ENCODE measurements at regions not wholly inside any gene's neighbourhood (a gene's known extent, or its start where the extent isn't known, plus 50 kb on each side); places are given as distances from the start of the nearest gene placed in this dataset.

DNA sequence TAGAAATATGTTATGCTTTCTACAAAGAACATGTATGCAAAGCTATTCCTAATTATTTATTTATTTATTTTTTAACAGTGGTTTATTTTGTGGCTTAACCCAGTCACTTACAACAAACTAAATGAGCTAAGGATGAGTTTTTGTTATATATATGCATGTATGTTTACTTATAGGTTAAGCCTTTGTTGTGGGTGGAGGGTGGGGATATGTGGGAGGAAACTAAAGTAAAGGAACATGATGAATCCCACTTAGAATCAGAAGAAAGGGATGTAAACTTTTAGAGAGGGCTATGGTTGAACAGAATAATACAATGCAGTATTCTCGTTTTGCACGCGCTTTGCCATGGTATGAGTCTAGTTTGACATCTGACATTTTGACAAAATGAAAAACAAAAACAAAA lies 321.0 kb upstream of the RUNX1 start:
- TF ChIP-seq GATA1 (IDR thresholded peaks at IDR 0.05; ENCODE audit: low read depth, low read length) = no peak
- TF ChIP-seq POLR2A (IDR thresholded peaks at IDR 0.05; ENCODE audit: low read length) = no peak

DNA sequence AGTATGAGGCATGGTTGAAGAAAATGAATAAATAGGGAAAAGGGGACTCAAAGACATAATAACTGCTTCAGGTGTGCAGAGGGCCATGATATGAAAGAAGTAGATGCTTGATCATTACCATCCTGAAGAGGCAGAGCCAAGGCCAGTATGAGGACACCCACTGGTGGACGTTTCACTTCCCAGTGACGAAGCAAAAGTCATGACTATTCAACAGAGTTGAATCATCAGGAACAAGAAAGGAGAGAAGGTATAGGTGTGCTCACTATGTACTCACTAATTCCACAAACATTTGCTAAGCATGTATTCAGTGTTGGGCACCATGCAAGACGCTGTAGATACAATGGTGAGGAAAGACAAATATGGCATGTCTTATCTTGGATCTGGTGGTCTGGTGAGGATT lies 319.2 kb upstream of the RUNX1 start:
- DNase-seq = peak in 1 of 2 experiments; percentile 1
- TF ChIP-seq POLR2A (IDR thresholded peaks at IDR 0.05; ENCODE audit: low read length) (no peak), GATA1 (IDR thresholded peaks at IDR 0.05; ENCODE audit: low read depth, low read length) (no peak)

More for the DNA sequence above, 321.0 kb upstream of the RUNX1 start:
- DNase-seq = no peak

DNA sequence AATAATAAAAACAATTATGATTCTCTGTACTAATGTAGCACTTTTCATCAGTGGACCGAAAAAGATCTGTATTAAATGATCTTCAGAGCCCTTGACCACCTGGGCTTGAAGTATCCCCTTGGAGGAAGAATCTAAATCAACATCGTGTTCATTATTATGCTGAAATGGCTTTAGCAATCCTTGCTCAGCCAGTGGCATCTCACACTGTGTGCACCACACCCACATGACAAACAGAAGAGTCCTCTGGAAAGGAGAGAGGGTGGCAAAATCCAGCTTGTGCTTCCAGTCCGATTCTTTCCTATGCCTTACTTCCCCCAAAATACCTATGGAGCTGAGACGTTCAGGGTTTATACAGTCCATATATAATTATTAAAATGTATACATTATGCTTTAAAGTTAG lies 318.5 kb upstream of the RUNX1 start:
- no peak for TF ChIP-seq POLR2A (IDR thresholded peaks at IDR 0.05; ENCODE audit: low read length)
- TF ChIP-seq GATA1 (IDR thresholded peaks at IDR 0.05; ENCODE audit: low read depth, low read length) = no peak
- no peak for DNase-seq

DNA sequence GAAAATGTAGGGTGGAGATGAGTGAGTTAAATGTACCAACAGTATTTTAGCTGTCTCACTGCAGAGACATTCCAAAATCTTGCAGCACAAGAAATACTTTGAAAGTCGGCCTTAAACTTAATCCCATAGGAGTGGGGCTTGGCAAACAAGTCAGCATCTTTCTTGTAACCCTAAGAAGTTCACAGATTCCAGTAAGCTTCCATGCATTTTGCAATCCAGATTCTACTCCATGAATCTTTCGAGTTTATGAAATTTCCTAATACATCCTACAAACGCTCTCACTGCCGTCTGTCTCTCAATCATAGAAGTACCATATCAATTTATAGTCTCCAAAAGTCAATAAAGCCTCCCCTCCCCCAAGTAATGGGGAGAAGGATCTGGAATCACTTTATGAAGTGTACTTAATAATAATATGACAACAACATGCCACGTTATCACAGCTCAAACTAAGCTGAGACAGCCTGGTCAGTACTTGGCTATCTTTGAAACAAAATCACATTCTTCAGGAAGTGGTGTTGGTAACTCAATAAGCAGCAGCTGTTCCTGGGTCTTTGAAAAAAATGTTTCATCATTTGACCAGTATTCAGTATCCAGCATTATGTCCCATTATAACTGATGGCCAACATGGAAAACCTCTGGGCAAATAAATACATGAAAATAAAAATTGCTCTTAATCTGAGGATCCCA lies 317.4 kb upstream of the RUNX1 start:
- TF ChIP-seq POLR2A (IDR thresholded peaks at IDR 0.05; ENCODE audit: low read length) (no peak), GATA1 (IDR thresholded peaks at IDR 0.05; ENCODE audit: low read depth, low read length) (no peak)
- no peak for DNase-seq

DNA sequence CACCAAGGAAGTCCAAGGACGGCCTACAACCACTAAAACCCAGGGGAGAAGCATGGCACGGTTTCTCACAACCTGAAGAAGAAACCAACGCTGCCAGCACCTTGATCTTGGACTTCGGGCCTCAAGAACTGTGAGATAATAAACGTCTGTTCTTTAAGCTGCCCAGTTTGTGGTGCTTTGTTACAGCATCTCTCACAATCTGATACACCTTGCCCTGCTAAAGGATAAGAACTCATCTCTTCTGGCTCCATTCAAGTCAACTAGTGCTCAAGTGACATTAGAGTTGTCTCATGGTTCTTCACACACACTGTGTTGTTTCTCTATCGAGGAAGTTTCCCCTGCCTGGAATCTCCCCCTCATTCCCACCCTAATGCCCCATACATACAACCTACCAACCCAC lies 314.4 kb upstream of the RUNX1 start:
- no peak for DNase-seq
- no peak for TF ChIP-seq POLR2A (IDR thresholded peaks at IDR 0.05; ENCODE audit: low read length)

DNA sequence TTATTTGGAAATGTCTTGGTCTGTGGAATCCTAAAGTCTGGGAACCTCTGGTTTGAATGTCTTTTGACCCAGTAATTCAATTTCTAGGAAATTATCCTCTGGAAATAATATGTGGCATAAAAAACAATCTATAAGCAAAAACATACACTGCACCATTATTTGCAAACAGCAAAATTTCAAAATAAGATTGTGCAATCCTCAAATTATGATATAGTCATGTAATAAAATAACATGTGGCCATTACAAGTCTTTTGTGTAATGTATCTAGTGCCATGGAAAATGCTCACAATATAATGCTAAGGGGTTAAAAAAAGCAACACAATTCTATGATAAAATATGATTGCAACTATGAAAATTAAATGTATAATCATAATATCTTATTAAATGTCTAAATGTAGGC lies 312.9 kb upstream of the RUNX1 start:
- no peak for DNase-seq
- TF ChIP-seq GATA1 (IDR thresholded peaks at IDR 0.05; ENCODE audit: low read depth, low read length) (no peak), POLR2A (IDR thresholded peaks at IDR 0.05; ENCODE audit: low read length) (no peak)

DNA sequence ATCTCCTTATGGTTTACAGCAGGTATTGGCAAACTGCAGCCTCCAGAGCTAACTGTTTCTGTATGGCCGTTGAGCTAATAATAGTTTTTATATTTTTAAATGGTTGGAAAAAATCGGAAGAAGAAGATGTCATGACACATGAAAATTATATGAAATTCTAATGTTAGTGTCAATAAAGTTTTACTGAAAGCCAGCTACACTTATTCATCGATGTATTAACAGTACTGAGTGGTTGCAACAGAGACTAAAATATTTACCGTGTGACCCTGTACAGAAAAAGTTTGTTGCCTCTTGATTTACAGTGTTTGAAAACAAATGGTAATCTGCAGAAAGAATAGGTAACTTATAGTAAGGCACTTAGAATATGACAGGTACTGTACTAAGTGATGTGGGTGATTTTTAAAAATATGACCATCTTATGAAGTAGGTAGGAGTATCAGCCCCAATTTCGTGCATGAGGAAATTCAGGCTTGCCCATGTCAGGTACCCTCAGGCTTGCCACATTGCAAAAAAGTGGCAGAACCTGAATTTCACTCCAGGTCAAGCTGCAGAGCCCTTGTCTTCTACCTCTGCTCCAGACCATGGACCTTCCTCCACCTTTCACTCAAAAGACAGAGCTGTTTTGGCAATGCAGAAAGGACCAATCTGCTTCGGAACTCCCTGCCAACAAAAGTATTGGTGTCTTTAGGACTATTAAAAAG lies 311.9 kb upstream of the RUNX1 start:
- no peak for DNase-seq
- no peak for TF ChIP-seq POLR2A (IDR thresholded peaks at IDR 0.05; ENCODE audit: low read length)
- no peak for TF ChIP-seq GATA1 (IDR thresholded peaks at IDR 0.05; ENCODE audit: low read depth, low read length)

DNA sequence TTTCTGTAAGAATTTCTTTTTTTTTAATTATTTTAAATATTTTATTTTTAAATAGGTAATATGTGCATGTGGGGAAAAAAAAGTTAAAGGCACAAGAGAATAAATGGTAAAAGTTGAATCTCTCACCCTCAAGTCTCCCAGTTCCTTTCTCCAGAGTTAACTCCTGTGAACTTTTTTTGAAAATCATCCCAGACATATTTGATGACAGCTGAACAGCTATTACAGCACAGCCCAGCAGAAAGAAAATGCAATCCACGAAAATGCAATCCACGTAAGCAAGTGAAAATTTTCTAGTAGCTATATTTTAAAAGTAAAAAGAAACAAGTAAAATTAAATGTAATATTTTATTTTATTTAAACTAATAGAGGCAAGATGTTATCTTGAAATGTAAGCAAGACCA lies 310.0 kb upstream of the RUNX1 start:
- TF ChIP-seq POLR2A (IDR thresholded peaks at IDR 0.05; ENCODE audit: low read length) (no peak), GATA1 (IDR thresholded peaks at IDR 0.05; ENCODE audit: low read depth, low read length) (no peak)
- DNase-seq = no peak

DNA sequence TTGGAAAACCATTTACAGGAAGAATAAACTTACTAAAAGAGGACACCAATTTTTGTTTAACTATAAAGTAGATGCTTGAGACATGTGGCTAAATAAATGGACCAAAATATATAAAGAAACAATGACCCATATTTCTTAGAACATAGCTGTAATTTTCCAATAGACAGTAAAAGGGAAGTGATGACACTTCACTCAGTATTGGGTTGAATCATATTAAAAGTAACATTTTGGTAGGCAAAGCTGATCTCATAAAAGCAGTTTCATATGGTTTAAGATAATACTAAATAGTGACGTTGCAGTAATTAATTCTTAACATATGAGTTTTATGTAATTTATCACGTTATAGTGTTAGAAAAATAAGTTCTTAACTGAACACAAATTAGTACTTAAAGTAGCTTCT lies 308.9 kb upstream of the RUNX1 start:
- no peak for DNase-seq
- TF ChIP-seq GATA1 (IDR thresholded peaks at IDR 0.05; ENCODE audit: low read depth, low read length) = no peak
- TF ChIP-seq POLR2A (IDR thresholded peaks at IDR 0.05; ENCODE audit: low read length) = no peak

DNA sequence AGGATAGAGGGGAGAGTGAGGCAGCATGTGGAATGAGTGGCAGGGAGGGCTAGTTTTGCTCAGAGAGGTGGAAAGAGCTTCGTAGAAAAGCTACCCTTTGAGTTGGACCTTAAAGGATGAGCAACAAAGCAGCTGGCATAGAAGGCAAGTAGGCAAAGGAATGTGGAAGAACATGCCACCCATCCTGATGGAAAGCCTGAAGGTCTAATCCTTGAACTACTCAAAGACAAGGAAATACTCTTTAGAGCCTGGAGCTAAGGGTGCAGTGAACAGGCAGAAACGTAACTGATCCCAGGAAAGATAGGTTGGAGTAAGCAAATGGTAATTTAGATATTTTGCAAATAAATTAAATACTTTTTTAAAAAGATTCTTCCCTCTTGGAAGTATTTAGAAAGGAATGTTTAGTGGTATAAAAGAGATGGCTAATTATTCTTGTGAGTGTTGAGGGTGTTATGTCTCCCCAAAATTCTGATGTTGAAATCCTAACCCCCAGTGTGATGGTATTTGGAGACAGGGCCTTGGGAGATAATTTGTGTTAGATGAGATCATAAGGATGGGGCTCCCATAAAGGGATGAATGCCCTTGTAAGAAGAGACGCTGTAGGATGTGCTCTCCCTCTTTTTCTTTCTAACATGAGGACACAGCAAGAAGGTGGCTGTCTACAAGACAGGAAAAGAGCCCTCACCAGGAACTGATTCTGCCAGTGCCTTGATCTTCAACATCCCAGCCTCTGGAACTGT lies 308.1 kb upstream of the RUNX1 start:
- no peak for DNase-seq
- TF ChIP-seq POLR2A (IDR thresholded peaks at IDR 0.05; ENCODE audit: low read length) = no peak
- no peak for TF ChIP-seq GATA1 (IDR thresholded peaks at IDR 0.05; ENCODE audit: low read depth, low read length)

DNA sequence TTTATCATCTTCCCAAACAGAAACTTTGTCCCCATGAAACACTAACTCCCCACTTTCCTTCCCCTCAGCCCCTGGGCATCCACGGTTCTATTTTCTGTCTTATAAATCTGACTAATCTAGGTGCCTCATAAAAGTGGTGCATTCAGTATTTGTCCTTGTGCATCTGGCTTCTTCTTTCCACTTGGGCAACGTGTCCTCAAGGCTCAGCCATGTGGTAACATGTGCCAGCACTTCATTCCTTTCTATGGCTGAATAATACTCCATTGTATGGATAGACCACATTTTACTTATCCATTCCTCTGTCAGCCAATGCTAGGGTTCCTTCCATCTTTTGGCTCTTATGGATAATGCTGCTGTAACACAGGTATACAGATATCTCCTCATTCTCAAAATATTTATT lies 305.0 kb upstream of the RUNX1 start:
- TF ChIP-seq POLR2A (IDR thresholded peaks at IDR 0.05; ENCODE audit: low read length) (no peak), GATA1 (IDR thresholded peaks at IDR 0.05; ENCODE audit: low read depth, low read length) (no peak)
- no peak for DNase-seq

DNA sequence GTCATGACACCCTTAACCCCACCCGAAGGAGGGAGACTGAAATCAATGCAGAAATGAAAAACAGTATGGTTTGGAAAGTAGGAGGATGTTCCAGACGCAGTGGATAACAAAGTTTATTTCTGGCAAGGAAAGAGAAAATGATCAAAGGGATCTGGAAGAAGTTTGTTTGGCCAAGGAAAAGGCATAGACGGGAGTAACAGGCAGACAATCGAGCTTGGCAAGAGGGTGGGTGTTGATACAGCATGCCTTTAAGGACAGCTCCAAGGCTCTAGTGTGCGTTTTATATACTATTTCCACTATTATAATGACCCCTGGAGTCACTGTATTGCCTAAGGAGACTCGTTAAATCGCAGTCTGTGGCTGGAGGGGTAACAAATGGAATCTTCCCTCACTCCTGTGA lies 303.7 kb upstream of the RUNX1 start:
- no peak for DNase-seq
- no peak for TF ChIP-seq POLR2A (IDR thresholded peaks at IDR 0.05; ENCODE audit: low read length)
- no peak for TF ChIP-seq GATA1 (IDR thresholded peaks at IDR 0.05; ENCODE audit: low read depth, low read length)

DNA sequence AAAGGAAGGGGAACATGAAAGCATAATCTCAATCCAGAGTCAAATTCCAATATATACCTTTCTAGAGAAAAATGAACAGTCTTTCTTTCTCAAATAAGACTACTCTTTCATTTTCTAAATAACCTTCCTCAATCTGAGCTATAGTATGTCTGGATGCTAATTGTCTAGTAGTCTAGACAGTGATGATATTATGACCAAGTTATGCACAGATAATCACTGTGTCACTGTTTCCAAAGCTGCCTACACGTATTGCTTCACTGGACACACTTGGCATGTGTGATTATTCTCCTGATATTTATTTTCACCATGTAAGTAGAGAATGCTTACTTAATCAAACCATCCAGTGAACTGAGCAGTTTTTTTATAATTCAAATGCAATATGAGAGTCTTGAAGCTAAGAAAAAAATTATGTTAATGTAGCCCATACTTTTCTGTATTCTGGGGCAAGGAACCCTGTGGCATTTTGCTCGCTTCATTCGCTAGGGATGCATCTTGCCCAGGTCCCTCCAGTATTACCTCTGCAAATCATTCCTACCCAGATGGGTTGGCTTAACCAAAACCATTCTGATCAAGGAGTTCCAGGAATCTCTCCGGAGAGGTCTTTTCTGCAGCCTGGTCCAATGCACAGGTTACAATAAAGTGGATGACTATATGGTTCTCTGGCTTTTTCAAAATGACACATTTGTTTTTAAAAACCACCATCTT lies 303.1 kb upstream of the RUNX1 start:
- TF ChIP-seq GATA1 (IDR thresholded peaks at IDR 0.05; ENCODE audit: low read depth, low read length) (no peak), POLR2A (IDR thresholded peaks at IDR 0.05; ENCODE audit: low read length) (no peak)
- no peak for DNase-seq

DNA sequence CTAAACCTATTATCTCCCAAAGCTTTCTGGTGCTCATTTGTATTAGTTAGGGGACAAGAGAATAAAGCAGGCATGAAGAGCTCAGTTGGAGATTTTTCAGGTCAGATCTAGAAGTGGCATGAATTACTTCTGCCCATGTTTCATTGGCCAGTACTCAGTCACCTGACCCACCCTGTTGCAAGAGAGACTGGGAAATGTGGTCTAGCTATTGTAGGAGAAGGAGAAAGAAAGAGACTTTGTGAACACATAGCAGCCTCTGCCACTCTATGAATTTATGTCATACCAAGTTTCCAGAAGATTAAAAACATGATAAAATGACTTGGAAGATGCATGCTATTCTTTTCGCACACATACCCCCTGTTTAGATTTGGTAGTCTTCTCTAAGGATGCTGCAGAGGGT lies 302.3 kb upstream of the RUNX1 start:
- DNase-seq = no peak
- TF ChIP-seq POLR2A (IDR thresholded peaks at IDR 0.05; ENCODE audit: low read length) (no peak), GATA1 (IDR thresholded peaks at IDR 0.05; ENCODE audit: low read depth, low read length) (no peak)

All from erythroblast (primary cell).